GM21367 (cell line): ENCODE measurements at regions not wholly inside any gene's neighbourhood (a gene's known extent, or its start where the extent isn't known, plus 50 kb on each side); places are given as distances from the start of the nearest gene placed in this dataset.
A peak's percentile ranks its signal among the peaks of the same experiment; 100 is the strongest.
"Not testable (repeated sequence)": the region's sequence is repeated elsewhere in the genome, so short reads cannot be mapped to it uniquely, and the experiment has no call there.

ENCODE experiments used
- ATAC-seq: cut with Tn5 transposase; IDR thresholded peaks from one replicate; pipeline ENCODE4 v1.9.1; 2021; ENCODE audit not compliant: unreplicated experiment

- ATAC-seq, result not testable (repeated sequence)
Measured at GRCh38 chr5:93682471-93683404, 58.7 kb downstream of the POU5F2 start.

GRCh38 chr5:93681432-93681831 is 60.0 kb downstream of the POU5F2 start:
- ATAC-seq, result no peak

DNA sequence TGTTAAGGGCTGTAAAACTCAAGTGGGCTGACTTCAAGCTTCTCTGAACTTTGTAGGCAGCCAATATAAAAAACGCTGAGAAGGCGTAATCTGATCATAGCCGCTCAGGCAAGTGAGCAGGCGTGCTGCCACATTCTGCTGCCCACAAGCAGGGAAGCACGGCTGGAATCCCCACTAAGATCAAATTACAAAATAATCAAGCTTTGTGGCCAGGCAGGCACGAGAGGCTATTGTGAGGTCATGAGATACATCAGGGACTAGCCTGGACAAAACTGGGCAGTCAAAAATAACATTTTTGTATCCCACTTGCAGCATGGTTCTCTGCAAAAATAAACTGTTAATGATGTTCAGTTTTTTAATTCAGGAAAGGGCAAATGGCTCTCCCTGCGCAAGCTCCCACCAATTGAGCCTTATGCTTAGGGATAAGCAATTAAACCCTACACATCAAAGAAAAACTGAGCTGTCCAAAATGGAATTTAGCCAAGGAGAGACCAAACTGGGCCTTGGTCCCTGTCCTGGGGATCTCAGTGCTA is 64.0 kb downstream of the POU5F2 start:
- no peak for ATAC-seq

GRCh38 chr5:93676704-93677103 is 64.7 kb downstream of the POU5F2 start:
- ATAC-seq, result no peak

- peak; percentile 48 for ATAC-seq
Measured at GRCh38 chr5:93675460-93676450, 65.6 kb downstream of the POU5F2 start.

DNA sequence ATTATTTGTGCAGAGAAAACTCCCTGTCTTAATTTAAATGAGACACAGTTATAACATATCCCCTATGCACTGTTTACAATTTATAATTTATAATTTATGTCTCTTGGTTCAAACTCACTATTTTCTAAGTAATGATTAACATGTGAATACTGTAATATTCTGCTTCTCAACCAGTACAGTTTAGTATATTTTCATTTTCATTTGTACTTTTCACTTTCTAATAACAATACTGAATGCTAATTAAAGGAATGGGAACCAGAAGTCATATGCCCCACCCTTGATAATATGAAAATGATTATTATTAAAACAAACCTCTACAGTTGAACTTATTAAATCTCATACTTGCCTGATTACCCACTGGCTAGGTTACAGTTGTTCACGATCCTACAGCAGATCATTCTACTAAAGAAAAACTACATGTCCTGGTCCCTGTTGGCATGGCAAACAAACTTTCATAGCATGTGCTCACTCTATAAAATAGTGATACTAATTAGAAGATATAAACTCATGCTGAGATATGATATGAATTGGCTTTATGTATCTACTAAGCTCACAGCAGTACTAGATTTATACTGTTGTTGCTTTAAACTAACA is 66.4 kb downstream of the POU5F2 start:
- ATAC-seq, result peak; percentile 44

GRCh38 chr5:93674138-93674537 is 67.3 kb downstream of the POU5F2 start:
- ATAC-seq, result no peak

DNA sequence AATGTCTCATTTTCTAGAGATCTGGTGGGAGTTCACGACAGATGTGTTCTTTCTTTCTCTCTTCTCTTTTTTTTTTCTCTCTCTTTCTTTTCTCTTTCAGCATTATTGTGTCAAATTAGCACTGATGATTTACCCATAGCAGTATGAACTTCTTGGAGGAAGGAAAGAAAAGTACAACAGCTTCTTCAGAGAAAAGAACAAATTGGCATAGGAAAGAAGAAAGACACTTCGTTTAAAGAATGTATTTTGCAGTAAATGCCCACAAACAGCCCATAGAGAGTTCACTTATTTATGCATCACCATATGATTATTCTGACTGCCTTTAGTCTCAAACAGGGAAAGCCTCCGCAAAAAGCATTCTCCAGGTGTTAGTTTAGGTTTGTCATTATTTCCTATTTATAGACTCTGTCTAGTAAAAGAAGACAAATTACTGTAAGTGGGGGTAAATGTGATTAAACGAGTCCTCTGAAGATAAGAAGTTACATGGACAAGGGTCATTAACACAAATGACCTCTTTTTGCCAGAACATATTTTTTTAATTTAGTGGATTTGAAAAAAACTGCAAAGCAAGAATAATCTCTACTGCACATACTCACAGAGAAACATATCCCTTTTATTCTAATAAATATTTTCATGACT is 68.0 kb downstream of the POU5F2 start:
- no peak for ATAC-seq

DNA sequence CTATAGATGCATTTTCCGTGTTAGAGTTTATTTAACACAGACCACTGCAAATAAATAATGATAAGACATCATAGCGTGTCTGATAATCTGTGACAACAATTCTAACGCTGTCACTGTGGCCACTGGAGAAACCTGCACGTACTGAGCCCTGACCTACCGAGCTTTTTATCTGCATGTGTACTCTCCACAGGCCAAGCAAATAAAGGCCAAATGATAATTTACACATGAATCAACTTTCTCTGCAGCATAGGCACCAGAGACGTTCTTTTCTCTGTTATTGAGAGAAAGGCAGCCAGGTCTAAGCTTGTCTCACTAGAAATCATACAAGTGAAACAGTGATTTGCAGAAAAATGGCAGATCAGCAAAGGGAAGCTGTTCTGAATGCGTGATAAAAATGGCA is 75.8 kb downstream of the POU5F2 start:
- ATAC-seq, result no peak

GRCh38 chr5:93660677-93661076 is 77.7 kb downstream of the NR2F1 start:
- no peak for ATAC-seq

DNA sequence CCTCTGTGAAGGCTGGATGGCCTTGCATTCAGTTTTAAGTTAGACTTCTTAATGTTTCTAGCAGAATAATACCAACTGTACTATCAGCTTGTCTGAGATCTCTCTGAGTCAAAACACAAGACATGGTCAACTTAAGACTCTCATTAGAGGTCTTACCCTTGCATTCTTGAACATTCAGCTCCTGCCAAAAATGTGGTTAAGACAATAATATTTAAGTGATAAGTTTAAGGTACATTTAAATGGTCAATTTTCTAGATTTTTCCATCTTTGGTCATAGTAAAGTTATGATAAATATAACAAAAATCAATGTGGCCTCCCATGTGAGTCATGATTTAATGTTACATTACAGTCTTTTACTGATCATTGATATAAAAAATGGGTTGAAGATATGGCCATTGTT is 75.0 kb downstream of the NR2F1 start:
- ATAC-seq, result no peak

- no peak for ATAC-seq
Measured at GRCh38 chr5:93654676-93655075, 71.7 kb downstream of the NR2F1 start.

DNA sequence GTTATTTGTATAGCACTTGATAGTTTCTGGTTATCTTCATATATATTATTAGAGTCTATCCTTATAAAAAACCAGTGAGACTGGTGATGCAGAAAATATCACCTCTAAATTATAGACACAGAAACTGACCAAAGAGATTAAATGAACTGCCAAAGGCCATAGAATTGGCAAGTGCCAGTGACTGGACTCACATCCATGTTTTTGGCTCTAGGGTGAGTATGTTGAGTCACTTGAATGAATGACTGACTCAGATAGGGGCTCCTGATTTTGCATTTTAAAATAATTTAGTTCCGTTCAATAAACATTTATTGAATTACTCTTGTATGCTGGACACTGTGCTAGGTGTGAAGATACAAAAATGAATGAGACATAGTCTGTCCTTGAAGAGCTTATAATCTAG is 70.7 kb downstream of the NR2F1 start:
- ATAC-seq, result no peak

DNA sequence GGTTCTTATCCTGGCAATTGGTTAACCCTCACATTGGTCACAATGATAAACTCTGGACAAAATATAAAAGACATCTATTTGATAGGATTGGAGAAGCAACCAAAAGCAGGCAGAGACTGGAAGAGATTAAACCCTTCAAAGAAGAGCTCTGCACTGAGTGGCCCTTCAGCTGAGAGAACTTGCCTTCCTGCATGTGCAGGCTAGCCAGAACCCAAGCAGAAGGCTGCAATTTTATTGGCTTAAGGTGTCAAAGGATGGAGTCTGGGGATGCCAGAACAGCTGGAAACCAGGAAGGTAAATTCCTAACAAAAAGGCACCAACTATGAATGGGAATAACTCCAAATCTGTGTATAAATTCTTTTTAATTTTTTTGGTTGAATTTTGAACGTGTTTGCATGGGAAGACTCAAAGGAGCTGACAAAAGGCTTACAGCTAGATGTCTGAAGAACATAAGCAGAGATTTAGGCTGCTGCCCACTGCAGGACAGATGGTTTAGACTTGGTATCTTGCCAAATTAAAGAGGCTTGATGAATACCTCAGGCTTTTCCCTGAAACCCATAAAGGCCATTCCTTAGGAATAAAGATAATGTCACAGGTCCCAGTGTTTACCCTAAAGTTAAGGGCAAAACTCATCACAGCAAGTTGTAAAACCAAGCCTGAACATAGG is 66.3 kb downstream of the NR2F1 start:
- ATAC-seq, result no peak

DNA sequence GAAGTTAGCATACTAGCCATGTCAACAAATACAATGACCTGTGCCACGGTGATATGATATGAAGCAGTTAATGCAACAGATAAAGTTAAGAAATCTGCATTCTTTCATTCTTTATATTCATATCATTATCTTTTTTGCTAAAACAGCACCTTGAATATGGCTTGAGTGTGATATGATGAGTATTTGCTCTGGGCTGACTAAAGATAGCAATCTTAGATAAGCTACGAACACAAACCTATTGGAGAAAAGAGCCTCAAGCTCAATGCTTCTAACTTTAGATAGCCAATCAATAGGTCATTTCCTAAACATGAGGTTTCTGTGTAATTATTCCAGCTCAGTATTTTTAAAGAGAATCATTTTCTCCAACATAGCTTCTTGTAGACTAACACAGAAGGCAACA is 61.7 kb downstream of the NR2F1 start:
- no peak for ATAC-seq
